Kidney epithelial cell (primary cell): ENCODE measurements at regions not wholly inside any gene's neighbourhood (a gene's known extent, or its start where the extent isn't known, plus 50 kb on each side); places are given as distances from the start of the nearest gene placed in this dataset.

ENCODE experiments used
- DNase-seq: peaks from one replicate; pipeline ENCODE4 v3.0.0-alpha.2; 2010; ENCODE audit warnings: low read depth
- H3K27me3 ChIP-seq: 2 replicates; pipeline ENCODE4 v1.6.0; 2011; ENCODE audit warnings: low read length; ENCODE audit not compliant: control insufficient read depth, insufficient read depth
- H3K36me3 ChIP-seq: 2 replicates; pipeline ENCODE4 v1.5.1; 2011; ENCODE audit warnings: low read length; ENCODE audit not compliant: control insufficient read depth, insufficient read depth
- H3K4me3 ChIP-seq: 2 replicates; pipeline ENCODE4 v1.5.1; 2011; ENCODE audit warnings: low read depth, mild to moderate bottlenecking, control low read depth, low read length
- TF ChIP-seq, protein P1 (sequence below): IDR thresholded peaks from 2 replicates; pipeline ENCODE4 v1.5.1; 2011; ENCODE audit warnings: mild to moderate bottlenecking, moderate library complexity, low read length, control low read depth, inconsistent platforms; ENCODE audit not compliant: insufficient read depth, poor library complexity, severe bottlenecking

DNA sequence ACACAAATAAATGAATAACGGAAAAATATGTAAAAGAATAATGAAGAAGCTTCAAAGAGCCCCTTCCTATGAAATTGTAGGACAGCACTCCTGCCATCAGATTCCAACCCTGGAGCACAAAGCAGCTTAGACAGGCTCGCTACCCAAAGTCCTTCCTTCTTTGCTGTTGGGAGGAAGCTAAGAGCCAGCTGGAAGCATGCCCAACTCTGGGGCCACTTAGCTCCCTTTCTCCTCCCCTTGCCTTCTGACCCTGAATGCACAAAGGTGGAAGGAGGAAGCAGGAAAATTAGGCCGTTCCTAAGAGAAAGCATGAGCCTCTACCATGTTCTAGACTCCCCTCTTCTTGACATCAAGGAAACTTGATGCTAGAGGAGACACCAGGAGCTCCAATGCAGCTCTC is 700.8 kb downstream of the RNF144A start:
- TF ChIP-seq, protein P1, sequence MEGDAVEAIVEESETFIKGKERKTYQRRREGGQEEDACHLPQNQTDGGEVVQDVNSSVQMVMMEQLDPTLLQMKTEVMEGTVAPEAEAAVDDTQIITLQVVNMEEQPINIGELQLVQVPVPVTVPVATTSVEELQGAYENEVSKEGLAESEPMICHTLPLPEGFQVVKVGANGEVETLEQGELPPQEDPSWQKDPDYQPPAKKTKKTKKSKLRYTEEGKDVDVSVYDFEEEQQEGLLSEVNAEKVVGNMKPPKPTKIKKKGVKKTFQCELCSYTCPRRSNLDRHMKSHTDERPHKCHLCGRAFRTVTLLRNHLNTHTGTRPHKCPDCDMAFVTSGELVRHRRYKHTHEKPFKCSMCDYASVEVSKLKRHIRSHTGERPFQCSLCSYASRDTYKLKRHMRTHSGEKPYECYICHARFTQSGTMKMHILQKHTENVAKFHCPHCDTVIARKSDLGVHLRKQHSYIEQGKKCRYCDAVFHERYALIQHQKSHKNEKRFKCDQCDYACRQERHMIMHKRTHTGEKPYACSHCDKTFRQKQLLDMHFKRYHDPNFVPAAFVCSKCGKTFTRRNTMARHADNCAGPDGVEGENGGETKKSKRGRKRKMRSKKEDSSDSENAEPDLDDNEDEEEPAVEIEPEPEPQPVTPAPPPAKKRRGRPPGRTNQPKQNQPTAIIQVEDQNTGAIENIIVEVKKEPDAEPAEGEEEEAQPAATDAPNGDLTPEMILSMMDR = no peak
- no peaks in the 10 kb centered on the region for H3K27me3 ChIP-seq
- no peak overlapping the region for H3K4me3 ChIP-seq
- no peaks in the 10 kb centered on the region for H3K36me3 ChIP-seq
- DNase-seq = no peak

DNA sequence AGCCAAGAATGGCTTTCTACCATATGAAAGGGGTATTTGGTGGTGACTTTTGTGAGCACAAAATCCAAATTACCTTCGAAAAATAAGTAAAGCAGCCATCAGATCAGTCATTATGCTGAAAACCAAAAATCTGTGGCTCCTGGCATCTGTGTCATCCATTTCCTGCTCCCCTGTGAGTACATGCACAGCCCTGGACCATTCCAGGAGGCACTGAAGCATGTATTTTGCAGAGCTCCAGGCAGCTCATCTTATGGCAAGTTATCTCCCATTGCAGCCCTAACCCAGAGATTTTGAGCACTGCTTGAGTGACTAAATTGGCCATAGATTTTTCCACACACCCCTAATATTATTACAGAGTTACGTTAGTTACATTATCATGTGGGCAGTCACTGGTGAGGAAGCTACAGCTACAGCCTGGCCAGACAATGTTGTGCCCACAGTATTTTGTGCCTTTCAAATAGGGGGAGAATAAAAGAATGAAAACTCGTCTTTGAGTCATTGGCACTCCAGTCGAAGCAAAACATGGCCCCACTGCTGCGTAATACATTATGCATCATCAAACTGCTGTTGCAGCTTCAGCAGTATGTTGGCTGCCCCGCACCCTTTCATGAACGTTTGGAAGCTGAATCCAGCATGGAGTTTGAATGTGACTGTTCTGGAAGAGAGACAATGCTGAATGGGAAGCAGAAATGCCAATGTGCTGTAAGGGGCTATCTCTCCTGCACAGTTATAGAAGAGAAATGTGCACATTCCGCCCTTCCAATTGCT is 702.2 kb downstream of the RNF144A start:
- no peaks in the 10 kb centered on the region for H3K27me3 ChIP-seq
- H3K36me3 ChIP-seq = no peaks in the 10 kb centered on the region
- TF ChIP-seq, protein P1 = no peak
- no peak overlapping the region for H3K4me3 ChIP-seq
- DNase-seq = no peak

DNA sequence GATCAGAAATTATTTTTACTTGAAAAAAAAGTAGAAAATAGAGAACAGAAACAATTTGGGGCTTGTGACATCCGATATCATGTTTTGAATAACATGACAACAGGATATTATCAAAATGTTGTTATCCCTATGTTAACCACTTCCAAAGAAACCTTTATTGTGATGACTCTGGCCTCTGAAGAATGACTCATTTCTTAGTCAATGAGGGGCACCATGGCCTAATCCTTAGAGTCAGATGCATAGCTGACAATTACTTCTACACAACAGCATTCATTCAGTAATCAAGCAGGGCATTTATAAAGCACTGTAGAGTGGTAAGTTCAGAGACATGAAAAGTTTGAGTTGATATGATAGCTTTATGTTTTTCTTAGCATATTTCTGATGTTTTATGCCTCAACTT is 703.0 kb downstream of the RNF144A start:
- no peak for DNase-seq
- Histone ChIP-seq H3K27me3 (no peaks in the 10 kb centered on the region), H3K4me3 (no peak overlapping the region), H3K36me3 (no peaks in the 10 kb centered on the region)
- TF ChIP-seq, protein P1 = no peak

DNA sequence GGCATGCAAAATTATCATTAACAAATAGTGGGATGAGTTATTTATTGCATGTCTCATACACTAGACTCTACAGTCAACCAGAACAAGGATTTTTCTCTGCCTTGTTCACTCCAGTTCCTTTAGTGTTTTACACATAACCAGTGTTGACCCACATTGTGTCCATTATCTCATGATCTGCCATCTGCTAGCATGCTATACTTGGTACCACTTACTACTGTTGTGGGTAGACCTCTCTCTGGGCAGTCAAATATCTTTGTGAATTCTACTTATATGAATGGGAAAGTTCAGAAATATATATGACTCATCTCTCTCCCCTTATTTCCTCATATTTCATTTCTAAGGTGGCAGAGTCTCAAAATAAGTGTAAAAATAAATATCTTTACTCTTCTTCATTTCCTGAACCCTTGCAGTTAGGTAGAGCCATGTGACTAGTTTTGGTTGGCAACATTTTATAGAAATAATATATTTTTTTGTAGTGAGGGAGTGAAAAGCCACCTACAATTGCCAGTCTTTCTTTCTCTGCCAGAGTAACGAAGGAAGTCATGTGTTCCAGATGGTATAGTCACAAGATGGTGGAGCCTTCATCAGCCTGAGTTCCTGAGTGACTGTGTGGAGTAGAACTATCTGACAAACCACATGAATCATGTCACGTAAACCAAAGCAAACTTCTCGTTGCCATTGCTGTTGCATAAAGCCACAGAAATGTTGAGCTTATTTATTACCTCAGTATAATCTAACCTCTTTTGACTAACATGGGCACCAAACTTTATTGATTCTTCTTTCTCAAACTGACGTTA is 704.0 kb downstream of the RNF144A start:
- Histone ChIP-seq H3K36me3 (no peaks in the 10 kb centered on the region), H3K27me3 (no peaks in the 10 kb centered on the region), H3K4me3 (no peak overlapping the region)
- no peak for DNase-seq
- TF ChIP-seq, protein P1 = no peak

DNA sequence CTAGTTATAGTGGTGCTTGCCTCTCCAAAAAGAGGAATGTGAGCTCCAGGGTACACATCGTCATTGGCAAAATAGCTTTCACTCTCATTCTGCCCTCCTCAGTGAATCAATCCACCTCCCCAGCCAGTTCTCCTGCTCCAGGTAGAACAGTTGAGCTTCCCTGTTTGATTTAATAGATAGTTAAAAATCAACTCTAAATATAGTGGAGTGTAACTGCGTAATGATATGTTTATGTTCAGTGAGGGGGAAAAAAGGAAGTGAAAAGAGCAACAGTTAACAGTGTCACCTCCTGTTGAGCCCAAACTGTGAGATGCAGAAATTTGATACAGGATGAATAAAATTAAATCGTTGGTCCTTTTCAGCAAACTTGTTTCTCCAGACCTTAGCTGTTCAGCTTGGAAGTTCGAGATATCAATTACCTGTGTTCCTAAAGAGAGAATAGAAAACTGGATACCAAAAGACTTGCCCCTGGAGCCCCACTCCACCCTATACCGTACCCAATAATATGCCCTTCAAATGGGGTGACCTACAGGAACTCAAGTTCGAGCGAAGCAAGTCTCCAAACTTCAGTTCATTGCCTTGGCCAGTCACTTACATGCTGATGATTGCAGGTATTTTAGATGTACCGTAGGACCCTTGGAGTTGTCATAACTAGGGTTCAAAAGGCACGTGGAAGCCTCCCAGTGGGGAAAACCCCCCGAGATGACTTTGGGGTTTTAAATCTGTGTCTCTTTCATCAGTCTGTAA is 708.4 kb downstream of the RNF144A start:
- H3K27me3 ChIP-seq = no peaks in the 10 kb centered on the region
- no peaks in the 10 kb centered on the region for H3K36me3 ChIP-seq
- no peak for DNase-seq
- no peak overlapping the region for H3K4me3 ChIP-seq
- TF ChIP-seq, protein P1 = no peak
